Tongue (tissue), 2 donors: ENCODE measurements at regions not wholly inside any gene's neighbourhood (a gene's known extent, or its start where the extent isn't known, plus 50 kb on each side); places are given as distances from the start of the nearest gene placed in this dataset. TPM values are rescaled to one million over a fixed set of nuclear protein-coding genes. Genes with fewer than 3 reads are reported as not detected.
"Not testable (repeated sequence)": the region's sequence is repeated elsewhere in the genome, so short reads cannot be mapped to it uniquely, and the experiment has no call there.

Experiments
- DNase-seq: peaks from one replicate; pipeline ENCODE4 v3.0.0-alpha.2; 2015
- small RNA-seq: library from RNA; depleted of rRNA; stranded (forward); fragments of <200 nt; gene quantifications from one replicate; pipeline ENCODE3, GENCODE V24; 2014; ENCODE audit warnings: low replicate concordance

DNA sequence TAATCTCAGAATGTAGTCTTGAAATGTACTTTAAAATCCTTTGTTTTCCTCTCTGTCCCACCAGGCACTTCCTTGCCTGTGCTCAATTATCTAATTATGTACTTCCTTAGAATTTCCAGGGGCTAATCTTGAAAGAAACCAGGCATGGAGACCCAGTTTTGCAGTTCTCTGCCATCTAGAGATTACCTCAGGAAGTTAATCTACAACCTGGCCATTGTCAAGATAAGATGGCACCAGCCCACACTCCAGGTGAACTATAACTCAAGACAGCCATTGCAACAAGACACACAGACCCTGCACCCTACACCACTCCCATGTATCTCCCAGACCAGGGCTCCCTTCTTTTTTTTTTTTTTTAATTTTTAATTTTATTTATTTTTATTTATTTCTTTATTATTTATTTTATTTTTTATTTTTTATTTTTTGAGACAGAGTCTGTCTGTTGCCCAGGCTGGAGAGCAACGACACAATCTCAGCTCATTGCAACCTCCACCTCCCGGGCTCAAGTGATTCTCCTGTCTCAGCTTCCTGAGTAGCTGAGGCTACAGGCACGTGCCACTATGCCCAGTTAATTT lies 85.9 kb upstream of the TRIM24 start:
- DNase-seq = no peak

DNA sequence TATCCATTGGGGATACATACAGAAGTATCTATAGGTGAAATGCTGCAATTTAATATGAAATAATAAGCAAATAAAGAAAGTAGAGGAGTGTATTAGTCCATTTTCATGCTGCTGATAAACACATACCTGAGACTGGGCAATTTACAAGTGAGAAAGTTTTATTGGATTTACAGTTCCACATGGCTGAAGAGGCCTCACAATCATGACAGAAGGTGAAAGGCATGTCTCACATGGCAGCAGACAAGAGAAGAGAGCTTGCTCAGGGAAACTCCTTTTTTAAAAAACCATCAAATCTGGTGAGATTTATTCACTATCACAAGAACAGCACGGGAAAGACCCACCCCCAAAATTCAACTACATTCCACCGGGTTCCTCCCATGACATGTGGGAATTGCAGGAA lies 82.8 kb upstream of the TRIM24 start:
- no peak for DNase-seq

- DNase-seq = no peak
These were observed 81.1 kb upstream of the TRIM24 start for GRCh38 chr7:138378741-138379559.

GRCh38 chr7:138382862-138383565 lies 77.0 kb upstream of the TRIM24 start:
- peak; percentile 28 for DNase-seq

DNA sequence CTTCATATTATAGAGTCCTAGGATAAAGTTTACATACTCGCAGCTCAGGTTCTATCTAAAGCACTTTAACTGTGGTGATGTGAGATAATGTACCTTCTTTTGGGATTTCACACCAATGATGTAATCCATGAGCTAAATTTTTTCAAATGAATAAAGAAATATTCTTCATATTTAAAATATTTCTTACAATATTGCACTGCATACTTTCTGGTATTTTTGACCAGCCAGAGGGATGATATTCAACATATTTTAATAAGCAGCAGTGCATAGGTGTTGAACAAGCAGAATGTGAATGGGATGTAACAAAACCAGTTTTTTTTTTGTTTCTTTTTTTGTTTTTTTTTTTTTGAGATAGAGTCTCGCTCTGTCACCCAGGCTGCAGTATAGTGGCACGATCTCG lies 73.2 kb upstream of the TRIM24 start:
- DNase-seq = no peak

DNA sequence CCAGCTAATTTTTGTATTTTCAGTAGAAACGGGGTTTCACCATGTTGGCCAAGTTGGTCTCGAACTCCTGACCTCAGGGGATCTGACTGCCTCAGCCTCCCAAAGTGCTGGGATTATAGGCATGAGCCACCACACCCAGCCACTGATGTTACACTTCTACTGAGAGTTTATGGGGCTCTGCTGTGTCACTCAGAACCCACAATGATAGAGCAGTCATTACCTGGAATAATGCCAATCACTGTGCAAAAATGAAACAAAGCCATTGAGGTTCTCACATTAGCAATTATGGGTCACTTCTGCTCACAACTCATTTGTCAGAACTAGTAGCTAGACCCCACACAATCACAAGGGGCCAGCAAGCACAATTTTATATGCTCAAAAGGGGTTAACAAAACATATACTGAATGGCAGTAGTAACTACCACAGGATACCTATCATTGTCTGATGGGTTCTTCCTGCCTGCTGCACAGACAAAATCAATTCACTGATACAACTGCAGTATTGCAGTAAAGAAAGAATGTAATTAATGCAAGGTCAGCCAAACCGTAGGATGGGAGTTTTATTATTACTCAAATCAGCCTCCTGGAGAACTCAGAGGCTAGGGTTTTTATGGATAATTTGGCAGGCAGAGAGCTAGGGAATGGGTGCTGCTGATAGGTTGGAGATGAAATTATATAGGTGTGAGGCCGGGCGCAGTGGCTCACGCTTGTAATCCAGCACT lies 72.1 kb upstream of the TRIM24 start:
- DNase-seq = no peak

DNA sequence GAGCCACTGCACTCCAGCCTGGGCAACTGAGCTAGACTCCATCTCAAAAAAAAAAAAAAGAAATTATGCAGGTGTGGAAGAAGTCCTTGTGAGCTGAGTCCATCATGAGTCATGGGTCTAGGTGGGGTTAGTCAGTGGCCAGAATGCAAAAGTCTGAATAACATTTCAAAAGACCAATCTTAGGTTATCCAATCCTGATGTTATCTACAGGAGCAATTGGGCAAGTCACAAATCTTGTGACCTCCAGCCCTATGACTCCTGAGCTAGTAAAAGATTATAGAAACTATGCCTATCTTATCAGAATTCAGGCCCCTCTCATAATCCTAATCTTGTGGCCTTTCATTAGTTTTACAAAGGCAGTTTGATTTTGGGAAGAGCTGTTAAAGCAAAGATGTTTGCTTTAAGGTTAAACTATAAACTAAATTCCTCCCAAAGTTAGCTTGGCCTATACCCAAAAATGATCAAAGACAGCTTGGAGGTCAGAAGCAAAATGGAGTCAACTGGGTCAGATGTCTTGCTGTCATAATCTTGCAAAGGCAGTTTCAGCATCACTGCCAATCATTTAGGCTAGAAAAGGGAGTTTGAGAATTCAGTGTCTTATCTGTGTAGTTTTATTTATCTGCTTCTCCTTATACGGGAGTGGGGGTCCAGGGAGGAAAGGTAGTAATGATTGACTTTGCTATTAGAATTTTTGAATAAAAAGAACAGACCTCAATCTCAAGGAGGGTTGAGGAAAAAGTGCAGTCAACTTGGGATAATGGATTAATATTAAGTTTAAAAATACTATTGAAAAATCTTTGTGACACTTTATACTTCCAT lies 71.2 kb upstream of the TRIM24 start:
- DNase-seq = no peak

- no peak for DNase-seq
These were observed 64.3 kb upstream of the TRIM24 start for GRCh38 chr7:138395763-138396162.

DNA sequence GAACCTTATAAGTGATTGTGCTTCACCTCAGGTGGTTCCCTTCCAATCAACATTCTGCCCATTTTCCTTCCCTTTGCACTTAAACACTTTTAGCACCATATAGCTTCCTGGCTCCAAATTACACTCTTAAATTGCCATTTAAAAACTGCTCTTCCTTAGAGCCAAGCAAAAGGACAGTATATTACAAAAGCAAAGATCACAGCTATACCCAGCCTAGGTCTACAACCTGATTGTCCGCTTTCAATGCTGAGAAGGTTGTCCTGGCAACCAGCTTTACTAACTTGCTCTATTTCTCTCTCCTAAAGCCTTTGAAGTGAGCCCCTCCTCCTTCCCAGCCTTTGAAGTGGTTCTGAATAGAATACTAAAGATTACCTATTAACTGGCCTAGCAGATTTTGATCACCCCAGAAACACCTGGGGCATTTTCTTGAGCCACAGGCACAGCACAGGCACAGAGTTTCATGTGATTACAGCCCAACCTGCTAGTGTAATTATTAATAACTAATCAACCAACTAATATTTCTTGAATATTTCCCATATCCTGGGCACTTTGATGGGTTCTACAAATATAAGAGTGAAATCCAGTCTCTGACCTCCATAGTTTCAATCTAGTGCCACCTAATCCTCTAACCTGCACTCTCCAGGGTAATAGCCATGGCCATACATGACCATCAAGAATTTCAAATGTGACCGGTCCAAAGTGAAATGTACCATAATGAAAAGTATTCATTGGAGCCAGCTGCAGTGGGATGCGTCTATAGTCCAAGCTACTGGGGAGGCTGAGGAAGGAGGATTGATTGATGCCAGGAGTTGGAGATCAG lies 63.6 kb upstream of the TRIM24 start:
- no peak for DNase-seq

DNA sequence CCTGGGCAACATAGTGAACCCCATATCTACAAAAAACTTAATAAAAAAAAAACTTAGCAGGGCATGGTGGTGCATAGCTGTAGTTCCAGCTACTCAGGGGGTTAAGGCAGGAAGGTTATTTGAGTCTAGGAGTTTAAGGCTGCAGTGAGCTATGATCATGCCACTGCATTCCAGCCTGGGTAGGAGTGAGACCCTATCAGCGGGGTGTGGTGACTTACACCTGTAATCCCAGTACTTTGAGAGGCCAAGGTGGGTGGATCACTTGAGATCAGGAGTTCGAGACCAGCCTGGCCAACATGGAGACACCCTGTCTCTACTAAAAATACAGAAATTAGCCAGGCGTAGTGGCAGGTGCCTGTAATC lies 63.0 kb upstream of the TRIM24 start:
- DNase-seq = not testable (repeated sequence)

DNA sequence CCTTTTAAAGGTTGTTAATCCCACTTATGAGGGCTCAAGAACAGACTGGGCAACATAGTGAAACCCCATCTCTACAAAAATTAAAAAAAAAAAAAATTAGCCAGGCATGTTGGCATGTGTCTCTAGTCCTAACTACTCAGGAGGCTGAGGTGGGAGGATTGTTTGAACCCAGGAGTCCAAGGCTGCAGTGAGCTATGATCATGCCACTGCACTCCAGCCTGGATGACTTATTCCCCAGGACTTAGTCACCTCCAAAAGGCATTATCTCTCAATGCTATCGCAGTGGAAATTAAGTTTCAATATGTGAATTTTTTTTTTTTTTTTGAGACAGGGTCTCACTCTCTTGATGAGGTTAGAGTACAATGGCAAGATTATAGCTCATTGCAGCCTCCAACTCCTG lies 61.2 kb upstream of the TRIM24 start:
- no peak for DNase-seq

- DNase-seq = no peak
These were observed 59.6 kb upstream of the TRIM24 start for GRCh38 chr7:138400400-138400886.

- DNase-seq = no peak
These were observed 57.3 kb upstream of the TRIM24 start for GRCh38 chr7:138402749-138403148.

GRCh38 chr7:138405496-138405895 lies 54.6 kb upstream of the TRIM24 start:
- no peak for DNase-seq

- DNase-seq = no peak
These were observed 52.3 kb upstream of the TRIM24 start for GRCh38 chr7:138407792-138408191.

Small RNAs in the stretch of these regions (small RNA-seq; reads per million reads assigned to genes)
- gene RF00019 (not detected), gene RF00432 (not detected)
